GM21447 (cell line): ENCODE measurements at regions not wholly inside any gene's neighbourhood (a gene's known extent, or its start where the extent isn't known, plus 50 kb on each side); places are given as distances from the start of the nearest gene placed in this dataset.
"Not testable (repeated sequence)": the region's sequence is repeated elsewhere in the genome, so short reads cannot be mapped to it uniquely, and the experiment has no call there.

Source experiments
- ATAC-seq: cut with Tn5 transposase; IDR thresholded peaks from one replicate; pipeline ENCODE4 v1.9.1; 2021; ENCODE audit not compliant: unreplicated experiment

GRCh38 chr20:40955326-40955725 lies 73.3 kb upstream of the TOP1 start:
- ATAC-seq: no peak

- not testable (repeated sequence) for ATAC-seq
These were observed 72.8 kb upstream of the TOP1 start for GRCh38 chr20:40955826-40956225.

- ATAC-seq: no peak
These were observed 71.9 kb upstream of the TOP1 start for GRCh38 chr20:40956542-40957264.

- ATAC-seq: no peak
These were observed 71.3 kb upstream of the TOP1 start for GRCh38 chr20:40957265-40957760.

GRCh38 chr20:40958598-40958997 lies 70.0 kb upstream of the TOP1 start:
- ATAC-seq: no peak

- ATAC-seq: no peak
These were observed 69.1 kb upstream of the TOP1 start for GRCh38 chr20:40959325-40960092.

GRCh38 chr20:40960101-40960500 lies 68.5 kb upstream of the TOP1 start:
- no peak for ATAC-seq

GRCh38 chr20:40960521-40960956 lies 68.1 kb upstream of the TOP1 start:
- no peak for ATAC-seq

GRCh38 chr20:40961176-40961575 lies 67.4 kb upstream of the TOP1 start:
- no peak for ATAC-seq

GRCh38 chr20:40961686-40962640 lies 66.7 kb upstream of the TOP1 start:
- no peak for ATAC-seq

- ATAC-seq: peak; percentile 61
These were observed 65.7 kb upstream of the TOP1 start for GRCh38 chr20:40962733-40963504.

- no peak for ATAC-seq
These were observed 65.1 kb upstream of the TOP1 start for GRCh38 chr20:40963505-40963845.

GRCh38 chr20:40965671-40966070 lies 63.0 kb upstream of the TOP1 start:
- ATAC-seq: no peak

- ATAC-seq: no peak
These were observed 62.5 kb upstream of the TOP1 start for GRCh38 chr20:40966103-40966502.

GRCh38 chr20:40966516-40967185 lies 62.0 kb upstream of the TOP1 start:
- no peak for ATAC-seq

GRCh38 chr20:40967700-40968099 lies 60.9 kb upstream of the TOP1 start:
- ATAC-seq: no peak

GRCh38 chr20:40968816-40969562 lies 59.6 kb upstream of the TOP1 start:
- peak; percentile 70 for ATAC-seq

- ATAC-seq: no peak
These were observed 58.4 kb upstream of the TOP1 start for GRCh38 chr20:40970218-40970617.

- no peak for ATAC-seq
These were observed 51.4 kb upstream of the TOP1 start for GRCh38 chr20:40977218-40977617.
